AG09309 (cell line): ENCODE measurements at regions not wholly inside any gene's neighbourhood (a gene's known extent, or its start where the extent isn't known, plus 50 kb on each side); places are given as distances from the start of the nearest gene placed in this dataset.

ENCODE experiments used
- DNase-seq: peaks from one replicate; pipeline ENCODE4 v3.0.0-alpha.2; 2010; ENCODE audit warnings: low read depth
- H3K4me3 ChIP-seq: 2 replicates; pipeline ENCODE4 v1.5.1; 2011; ENCODE audit warnings: mild to moderate bottlenecking, low read depth, low read length, moderate library complexity; ENCODE audit not compliant: control insufficient read depth
- CTCF ChIP-seq: IDR thresholded peaks from 2 replicates; pipeline ENCODE4 v1.5.1; 2011; ENCODE audit warnings: mild to moderate bottlenecking, low read depth, low read length, inconsistent platforms; ENCODE audit not compliant: insufficient read depth, control insufficient read depth; ENCODE audit errors: missing control alignments

GRCh38 chr2:17231394-17231965 lies 286.8 kb downstream of the RAD51AP2 start:
- no peak for DNase-seq
- H3K4me3 ChIP-seq: no peak overlapping the region
- TF ChIP-seq CTCF: no peak

GRCh38 chr2:17229414-17229813 lies 288.8 kb downstream of the RAD51AP2 start:
- no peak for DNase-seq
- TF ChIP-seq CTCF: no peak
- H3K4me3 ChIP-seq: no peak overlapping the region

- H3K4me3 ChIP-seq: no peak overlapping the region
- no peak for TF ChIP-seq CTCF
- no peak for DNase-seq
Observed at GRCh38 chr2:17228461-17228860, 289.8 kb downstream of the RAD51AP2 start.

GRCh38 chr2:17227856-17228255 lies 290.4 kb downstream of the RAD51AP2 start:
- no peak overlapping the region for H3K4me3 ChIP-seq
- no peak for TF ChIP-seq CTCF
- DNase-seq: no peak

- TF ChIP-seq CTCF: no peak
- no peak for DNase-seq
- H3K4me3 ChIP-seq: no peak overlapping the region
Observed at GRCh38 chr2:17226941-17227490, 291.2 kb downstream of the RAD51AP2 start.

- no peak for TF ChIP-seq CTCF
- H3K4me3 ChIP-seq: no peak overlapping the region
- DNase-seq: peak; percentile 34
Observed at GRCh38 chr2:17223211-17223610, 295.0 kb downstream of the RAD51AP2 start.

- TF ChIP-seq CTCF: no peak
- DNase-seq: peak; percentile 42
- H3K4me3 ChIP-seq: no peak overlapping the region
Observed at GRCh38 chr2:17208511-17208910, 309.7 kb downstream of the RAD51AP2 start.
